ENCODE measurements at regions not wholly inside any gene's neighbourhood (a gene's known extent, or its start where the extent isn't known, plus 50 kb on each side); places are given as distances from the start of the nearest gene placed in this dataset.

DNA sequence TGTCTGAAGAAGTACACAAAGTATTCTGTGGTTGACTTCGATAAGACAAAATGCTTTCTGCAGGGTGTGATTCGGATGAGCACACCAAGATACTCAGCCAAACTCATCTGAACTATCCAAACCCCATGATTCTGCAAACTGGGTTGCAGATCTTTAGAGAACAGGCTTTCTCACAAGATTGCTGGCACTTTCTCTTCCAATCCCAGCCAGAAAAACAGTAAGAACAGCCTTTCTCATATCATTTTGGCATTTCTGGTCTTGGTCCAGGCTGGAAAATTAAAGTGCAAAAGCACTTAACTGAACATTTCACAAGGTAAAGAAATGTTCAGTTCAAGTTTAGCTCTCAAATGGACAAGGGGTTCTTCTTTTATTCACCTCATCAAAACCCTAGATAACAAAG lies 269.1 kb downstream of the NR2F1-AS1 start:
- TF ChIP-seq GABPB1 (CRISPR knock-in tag; IDR thresholded peaks at IDR 0.05) (no peak), NFYB (CRISPR knock-in tag; conservative IDR thresholded peaks at IDR 0.05; ENCODE audit: low read depth) (no peak), FOXJ3 (CRISPR knock-in tag; IDR thresholded peaks at IDR 0.05; ENCODE audit: borderline replicate concordance) (no peak)
- TF ChIP-seq, protein P1, sequence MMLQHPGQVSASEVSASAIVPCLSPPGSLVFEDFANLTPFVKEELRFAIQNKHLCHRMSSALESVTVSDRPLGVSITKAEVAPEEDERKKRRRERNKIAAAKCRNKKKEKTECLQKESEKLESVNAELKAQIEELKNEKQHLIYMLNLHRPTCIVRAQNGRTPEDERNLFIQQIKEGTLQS (CRISPR knock-in tag; conservative IDR thresholded peaks at IDR 0.05) = no peak
- TF ChIP-seq, protein P2, sequence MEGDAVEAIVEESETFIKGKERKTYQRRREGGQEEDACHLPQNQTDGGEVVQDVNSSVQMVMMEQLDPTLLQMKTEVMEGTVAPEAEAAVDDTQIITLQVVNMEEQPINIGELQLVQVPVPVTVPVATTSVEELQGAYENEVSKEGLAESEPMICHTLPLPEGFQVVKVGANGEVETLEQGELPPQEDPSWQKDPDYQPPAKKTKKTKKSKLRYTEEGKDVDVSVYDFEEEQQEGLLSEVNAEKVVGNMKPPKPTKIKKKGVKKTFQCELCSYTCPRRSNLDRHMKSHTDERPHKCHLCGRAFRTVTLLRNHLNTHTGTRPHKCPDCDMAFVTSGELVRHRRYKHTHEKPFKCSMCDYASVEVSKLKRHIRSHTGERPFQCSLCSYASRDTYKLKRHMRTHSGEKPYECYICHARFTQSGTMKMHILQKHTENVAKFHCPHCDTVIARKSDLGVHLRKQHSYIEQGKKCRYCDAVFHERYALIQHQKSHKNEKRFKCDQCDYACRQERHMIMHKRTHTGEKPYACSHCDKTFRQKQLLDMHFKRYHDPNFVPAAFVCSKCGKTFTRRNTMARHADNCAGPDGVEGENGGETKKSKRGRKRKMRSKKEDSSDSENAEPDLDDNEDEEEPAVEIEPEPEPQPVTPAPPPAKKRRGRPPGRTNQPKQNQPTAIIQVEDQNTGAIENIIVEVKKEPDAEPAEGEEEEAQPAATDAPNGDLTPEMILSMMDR (IDR thresholded peaks at IDR 0.05) = no peak
- TF ChIP-seq, protein P3, sequence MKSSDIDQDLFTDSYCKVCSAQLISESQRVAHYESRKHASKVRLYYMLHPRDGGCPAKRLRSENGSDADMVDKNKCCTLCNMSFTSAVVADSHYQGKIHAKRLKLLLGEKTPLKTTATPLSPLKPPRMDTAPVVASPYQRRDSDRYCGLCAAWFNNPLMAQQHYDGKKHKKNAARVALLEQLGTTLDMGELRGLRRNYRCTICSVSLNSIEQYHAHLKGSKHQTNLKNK (CRISPR knock-in tag; IDR thresholded peaks at IDR 0.05) = no peak
- TF ChIP-seq, protein P4, sequence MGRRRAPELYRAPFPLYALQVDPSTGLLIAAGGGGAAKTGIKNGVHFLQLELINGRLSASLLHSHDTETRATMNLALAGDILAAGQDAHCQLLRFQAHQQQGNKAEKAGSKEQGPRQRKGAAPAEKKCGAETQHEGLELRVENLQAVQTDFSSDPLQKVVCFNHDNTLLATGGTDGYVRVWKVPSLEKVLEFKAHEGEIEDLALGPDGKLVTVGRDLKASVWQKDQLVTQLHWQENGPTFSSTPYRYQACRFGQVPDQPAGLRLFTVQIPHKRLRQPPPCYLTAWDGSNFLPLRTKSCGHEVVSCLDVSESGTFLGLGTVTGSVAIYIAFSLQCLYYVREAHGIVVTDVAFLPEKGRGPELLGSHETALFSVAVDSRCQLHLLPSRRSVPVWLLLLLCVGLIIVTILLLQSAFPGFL (CRISPR knock-in tag; IDR thresholded peaks at IDR 0.05; ENCODE audit: borderline replicate concordance) = no peak
